ENCODE measurements at regions not wholly inside any gene's neighbourhood (a gene's known extent, or its start where the extent isn't known, plus 50 kb on each side); places are given as distances from the start of the nearest gene placed in this dataset.
A peak's percentile ranks its signal among the peaks of the same experiment; 100 is the strongest.

GRCh38 chr4:101689220-101689619, 101.3 kb upstream of the BANK1 start:
- 55 to 69% methylated on average over 1 of the region's 1 CpG for WGBS, 2 donors
- no peak for TF ChIP-seq CTCF (IDR thresholded peaks at IDR 0.05)
- no peak for TF ChIP-seq POLR2A (IDR thresholded peaks at IDR 0.05)
- no peak overlapping the region for H3K4me3 ChIP-seq (ENCODE audit: low read depth, poor library complexity, severe bottlenecking)
- DNase-seq (ENCODE audit: low spot score in 2 of 2): no peak
- intact Hi-C loops (cut with DNase I; ENCODE audit: low total_unique reads): no loop called here

GRCh38 chr4:101685126-101685525, 105.4 kb upstream of the BANK1 start:
- DNase-seq (ENCODE audit: low spot score in 2 of 2): no peak
- intact Hi-C loops (cut with DNase I; ENCODE audit: low total_unique reads): no loop called here
- WGBS, 2 donors: 63 to 73% methylated on average over 1 of the region's 1 CpG
- TF ChIP-seq POLR2A (IDR thresholded peaks at IDR 0.05) (no peak), CTCF (IDR thresholded peaks at IDR 0.05) (no peak)
- H3K4me3 ChIP-seq (ENCODE audit: low read depth, poor library complexity, severe bottlenecking): no peak overlapping the region

GRCh38 chr4:101682946-101683345, 107.6 kb upstream of the BANK1 start:
- intact Hi-C loops (cut with DNase I; ENCODE audit: low total_unique reads): no loop called here
- 76 to 82% methylated on average over 3 of the region's 3 CpGs for WGBS, 2 donors
- no peak for DNase-seq (ENCODE audit: low spot score in 2 of 2)
- H3K4me3 ChIP-seq (ENCODE audit: low read depth, poor library complexity, severe bottlenecking): no peak overlapping the region
- TF ChIP-seq POLR2A (IDR thresholded peaks at IDR 0.05) (no peak), CTCF (IDR thresholded peaks at IDR 0.05) (no peak)

- no peak for TF ChIP-seq POLR2A (IDR thresholded peaks at IDR 0.05)
- no peak for TF ChIP-seq CTCF (IDR thresholded peaks at IDR 0.05)
- H3K4me3 ChIP-seq (ENCODE audit: low read depth, poor library complexity, severe bottlenecking): no peak overlapping the region
- intact Hi-C loops (cut with DNase I; ENCODE audit: low total_unique reads): no loop called here
- WGBS, 2 donors: 14 to 16% methylated on average over 3 of the region's 3 CpGs
- DNase-seq (ENCODE audit: low spot score in 2 of 2): no peak
Observed at GRCh38 chr4:101678180-101678579, 112.3 kb upstream of the BANK1 start.

GRCh38 chr4:101670897-101671296, 119.6 kb upstream of the BANK1 start:
- 63 to 69% methylated on average over 3 of the region's 3 CpGs for WGBS, 2 donors
- TF ChIP-seq POLR2A (IDR thresholded peaks at IDR 0.05) (no peak), CTCF (IDR thresholded peaks at IDR 0.05) (no peak)
- peak in 1 of 2 donors; percentile 32 for DNase-seq (ENCODE audit: low spot score in 2 of 2)
- H3K4me3 ChIP-seq (ENCODE audit: low read depth, poor library complexity, severe bottlenecking): no peak overlapping the region
- intact Hi-C loops (cut with DNase I; ENCODE audit: low total_unique reads): no loop called here

GRCh38 chr4:101670370-101670769, 120.2 kb upstream of the BANK1 start:
- 71 to 86% methylated on average over 4 of the region's 4 CpGs for WGBS, 2 donors
- intact Hi-C loops (cut with DNase I; ENCODE audit: low total_unique reads): no loop called here
- no peak for DNase-seq (ENCODE audit: low spot score in 2 of 2)
- H3K4me3 ChIP-seq (ENCODE audit: low read depth, poor library complexity, severe bottlenecking): no peak overlapping the region
- TF ChIP-seq CTCF (IDR thresholded peaks at IDR 0.05) (no peak), POLR2A (IDR thresholded peaks at IDR 0.05) (no peak)
